HepG2 (cell line): ENCODE measurements at regions not wholly inside any gene's neighbourhood (a gene's known extent, or its start where the extent isn't known, plus 50 kb on each side); places are given as distances from the start of the nearest gene placed in this dataset.

Experiments used
- ATM ChIP-seq: fragments of 450-650 bp; IDR thresholded peaks from 2 replicates; pipeline ENCODE4 v1.7.1; 2017; ENCODE audit warnings: mild to moderate bottlenecking, borderline replicate concordance
- EHMT2 ChIP-seq: fragments of 200-600 bp; sonication (generic); IDR thresholded peaks from 2 replicates; pipeline ENCODE4 v1.7.0; 2017; ENCODE audit warnings: antibody characterized with exemption, low read depth, low read length, borderline replicate concordance
- ERF ChIP-seq: IDR thresholded peaks from 2 replicates; pipeline ENCODE4 v1.6.1; 2018; ENCODE audit warnings: missing biosample characterization, missing genetic modification reagents
- FOXJ3 ChIP-seq: sonication (generic); formaldehyde crosslinking; IDR thresholded peaks from 2 replicates; pipeline ENCODE4 v1.4.0; 2020; ENCODE audit warnings: missing genetic modification reagents, mild to moderate bottlenecking, borderline replicate concordance
- FOXP4 ChIP-seq: sonication (generic); formaldehyde crosslinking; IDR thresholded peaks from 2 replicates; pipeline ENCODE4 v1.4.0; 2020; ENCODE audit warnings: missing genetic modification reagents
- HIVEP1 ChIP-seq: sonication (generic); formaldehyde crosslinking; IDR thresholded peaks from 2 replicates; pipeline ENCODE4 v1.4.0; 2020; ENCODE audit warnings: mild to moderate bottlenecking, missing genetic modification reagents
- HNRNPLL ChIP-seq: fragments of 200-400 bp; formaldehyde crosslinking; IDR thresholded peaks from 2 replicates; pipeline ENCODE4 v1.6.1; 2017; ENCODE audit warnings: mild to moderate bottlenecking, low read depth, low read length; ENCODE audit not compliant: poor library complexity, severe bottlenecking
- KLF6 ChIP-seq: IDR thresholded peaks from 2 replicates; pipeline ENCODE4 v1.8.0; 2016; ENCODE audit warnings: missing biosample characterization, missing genetic modification reagents
- MIER3 ChIP-seq: IDR thresholded peaks from 2 replicates; pipeline ENCODE4 v1.6.1; 2016; ENCODE audit warnings: missing compliant biosample characterization, borderline replicate concordance
- MTERF4 ChIP-seq: sonication (generic); formaldehyde crosslinking; IDR thresholded peaks from 2 replicates; pipeline ENCODE4 v1.8.0; 2023; ENCODE audit warnings: mild to moderate bottlenecking, missing genetic modification reagents
- NFIC ChIP-seq: IDR thresholded peaks from 2 replicates; pipeline ENCODE4 v1.6.1; 2012; ENCODE audit warnings: mild to moderate bottlenecking, low read length, inconsistent platforms
- NONO ChIP-seq, 2 experiments: fragments of 450-650 bp in 1 of 2; sonication (generic) in 1 of 2; formaldehyde crosslinking in 1 of 2; IDR thresholded peaks in 1 of 2; conservative IDR thresholded peaks in 1 of 2; 2 replicates each; pipeline versions ENCODE4 v1.6.1 to v1.8.0; 2017 to 2022; ENCODE audit warnings: mild to moderate bottlenecking in 1 of 2, missing genetic modification reagents in 1 of 2, moderate library complexity in 1 of 2
- RCOR2 ChIP-seq: IDR thresholded peaks from 2 replicates; pipeline ENCODE4 v1.6.1; 2016; ENCODE audit warnings: missing biosample characterization, missing genetic modification reagents
- RNF219 ChIP-seq: sonication (generic); formaldehyde crosslinking; IDR thresholded peaks from 2 replicates; pipeline ENCODE4 v1.5.0; 2020; ENCODE audit warnings: mild to moderate bottlenecking, missing genetic modification reagents
- SP4 ChIP-seq: sonication (generic); formaldehyde crosslinking; IDR thresholded peaks from 2 replicates; pipeline ENCODE4 v1.8.1; 2023; ENCODE audit warnings: mild to moderate bottlenecking, missing genetic modification reagents
- ZBTB42 ChIP-seq: sonication (generic); formaldehyde crosslinking; IDR thresholded peaks from 2 replicates; pipeline ENCODE4 v1.5.0; 2020; ENCODE audit warnings: mild to moderate bottlenecking, missing genetic modification reagents
- ZNF138 ChIP-seq: sonication (generic); formaldehyde crosslinking; IDR thresholded peaks from 2 replicates; pipeline ENCODE4 v1.5.0; 2020; ENCODE audit warnings: mild to moderate bottlenecking, low read depth, missing genetic modification reagents
- ZNF180 ChIP-seq: sonication (generic); formaldehyde crosslinking; IDR thresholded peaks from 2 replicates; pipeline ENCODE4 v1.4.0; 2020; ENCODE audit warnings: low read depth, missing genetic modification reagents, borderline replicate concordance
- ZNF251 ChIP-seq: sonication (generic); formaldehyde crosslinking; IDR thresholded peaks from 2 replicates; pipeline ENCODE4 v1.9.0; 2021; ENCODE audit warnings: mild to moderate bottlenecking, missing genetic modification reagents
- ZNF329 ChIP-seq: sonication (generic); formaldehyde crosslinking; IDR thresholded peaks from 2 replicates; pipeline ENCODE4 v1.9.0; 2021; ENCODE audit warnings: low read depth, mild to moderate bottlenecking, missing genetic modification reagents
- ZNF331 ChIP-seq: sonication (generic); formaldehyde crosslinking; IDR thresholded peaks from 2 replicates; pipeline ENCODE4 v1.4.0; 2020; ENCODE audit warnings: missing genetic modification reagents
- ZNF546 ChIP-seq: sonication (generic); formaldehyde crosslinking; conservative IDR thresholded peaks from 2 replicates; pipeline ENCODE4 v1.8.1; 2023; ENCODE audit warnings: mild to moderate bottlenecking, missing genetic modification reagents

GRCh38 chr20:23245553-23246181 lies 104.9 kb upstream of the NXT1 start (continued):
- no peak for TF ChIP-seq RNF219
- no peak for TF ChIP-seq HNRNPLL
- TF ChIP-seq ATM = 0 out of 2 replicates have a peak, but pooled peaks have one; percentile 67
- no peak for TF ChIP-seq HIVEP1 (CRISPR knock-in tag)
- TF ChIP-seq ZNF180 (CRISPR knock-in tag) = no peak
- no peak for TF ChIP-seq NFIC
- TF ChIP-seq RCOR2 (CRISPR knock-in tag) = no peak
- 0 out of 2 replicates have a peak, but pooled peaks have one; percentile 91 for TF ChIP-seq NONO (IDR thresholded peaks at IDR 0.05)
- no peak for TF ChIP-seq NONO (CRISPR knock-in tag; conservative IDR thresholded peaks at IDR 0.05)
- no peak for TF ChIP-seq SP4 (CRISPR knock-in tag)
- no peak for TF ChIP-seq ZBTB42 (CRISPR knock-in tag)
- TF ChIP-seq MTERF4 (CRISPR knock-in tag) = no peak
- no peak for TF ChIP-seq ZNF331 (CRISPR knock-in tag)
- TF ChIP-seq FOXP4 = no peak
- TF ChIP-seq ERF = no peak
- TF ChIP-seq ZNF329 (CRISPR knock-in tag) = no peak
- TF ChIP-seq FOXJ3 = no peak
- no peak for TF ChIP-seq ZNF251
- TF ChIP-seq MIER3 = no peak
- TF ChIP-seq KLF6 (CRISPR knock-in tag) = no peak
- TF ChIP-seq EHMT2 = no peak
- TF ChIP-seq ZNF138 (CRISPR knock-in tag) = no peak
- no peak for TF ChIP-seq ZNF546
